Neuronal stem cell (in vitro differentiated cells): ENCODE measurements at regions not wholly inside any gene's neighbourhood (a gene's known extent, or its start where the extent isn't known, plus 50 kb on each side); places are given as distances from the start of the nearest gene placed in this dataset.

Experiments used
- DNase-seq: peaks from one replicate; pipeline ENCODE4 v3.0.0-alpha.2; 2013; ENCODE audit warnings: low spot score
- H2AFZ ChIP-seq: one replicate; pipeline ENCODE4 v1.6.1; 2013; ENCODE audit warnings: mild to moderate bottlenecking, low read length, inconsistent platforms
- H2AK5ac ChIP-seq: 2 replicates; pipeline ENCODE4 v1.6.1; 2013; ENCODE audit warnings: low read depth, mild to moderate bottlenecking, inconsistent platforms, low read length, moderate library complexity, mixed read lengths
- H2BK120ac ChIP-seq: 2 replicates; pipeline ENCODE4 v1.6.1; 2013; ENCODE audit warnings: low read depth, mild to moderate bottlenecking, inconsistent platforms, low read length, moderate library complexity, mixed read lengths
- H2BK12ac ChIP-seq: one replicate; pipeline ENCODE4 v1.6.1; 2013; ENCODE audit warnings: low read length, inconsistent platforms
- H2BK15ac ChIP-seq: 2 replicates; pipeline ENCODE4 v1.6.1; 2013; ENCODE audit warnings: mild to moderate bottlenecking, low read length, inconsistent platforms, mixed read lengths
- H2BK5ac ChIP-seq: one replicate; pipeline ENCODE4 v1.6.1; 2013; ENCODE audit warnings: inconsistent platforms, mild to moderate bottlenecking, low read length, moderate library complexity
- H3K14ac ChIP-seq: one replicate; pipeline ENCODE4 v1.6.1; 2013; ENCODE audit warnings: low read length, inconsistent platforms
- H3K18ac ChIP-seq: 2 replicates; pipeline ENCODE4 v1.6.1; 2013; ENCODE audit warnings: low read length, inconsistent platforms
- H3K23ac ChIP-seq: 2 replicates; pipeline ENCODE4 v1.6.1; 2013; ENCODE audit warnings: low read depth, mild to moderate bottlenecking, mixed read lengths, low read length, inconsistent platforms; ENCODE audit not compliant: poor library complexity
- H3K27ac ChIP-seq: replicated peaks from 3 replicates; pipeline ENCODE4 v1.5.1; 2013; ENCODE audit warnings: low read length, inconsistent platforms
- H3K27me3 ChIP-seq, 3 experiments: 2 replicates each; pipeline ENCODE4 v1.6.1; 2013; ENCODE audit warnings: low read length in 3 of 3, mild to moderate bottlenecking in 2 of 3, inconsistent platforms in 1 of 3, low read depth in 1 of 3, mixed read lengths in 1 of 3, moderate library complexity in 1 of 3; ENCODE audit not compliant: control insufficient read depth in 3 of 3, insufficient read depth in 3 of 3
- H3K36me3 ChIP-seq, 2 donors: replicated peaks in 1 of 2; 2 replicates each; pipeline ENCODE4 v1.6.1; 2013; ENCODE audit warnings: low read length in 2 of 2; ENCODE audit not compliant: control insufficient read depth in 2 of 2, insufficient read depth in 2 of 2
- H3K4ac ChIP-seq: 2 replicates; pipeline ENCODE4 v1.6.1; 2013; ENCODE audit warnings: inconsistent platforms, mild to moderate bottlenecking, low read length, moderate library complexity
- H3K4me1 ChIP-seq, 2 donors: 1 replicate in 1 of 2; 2 replicates in 1 of 2; pipeline ENCODE4 v1.6.1; 2013; ENCODE audit warnings: low read length in 2 of 2, low read depth in 1 of 2; ENCODE audit not compliant: control insufficient read depth in 2 of 2, insufficient read depth in 1 of 2
- H3K4me2 ChIP-seq: one replicate; pipeline ENCODE4 v1.6.1; 2013; ENCODE audit warnings: mild to moderate bottlenecking, low read length, inconsistent platforms; ENCODE audit not compliant: insufficient read depth, poor library complexity, severe bottlenecking
- H3K4me3 ChIP-seq, 2 donors: 2 replicates each; pipeline ENCODE4 v1.5.1; 2013; ENCODE audit warnings: low read length in 2 of 2, mild to moderate bottlenecking in 2 of 2, inconsistent platforms in 1 of 2, moderate library complexity in 1 of 2
- H3K79me1 ChIP-seq: one replicate; pipeline ENCODE4 v1.6.1; 2013; ENCODE audit warnings: low read depth, mild to moderate bottlenecking, inconsistent platforms, low read length, moderate library complexity
- H3K9ac ChIP-seq: one replicate; pipeline ENCODE4 v1.6.1; 2013; ENCODE audit warnings: mild to moderate bottlenecking, low read depth, low read length, inconsistent platforms; ENCODE audit not compliant: poor library complexity
- H3K9me3 ChIP-seq, 2 donors: replicated peaks in 1 of 2; 2 replicates each; pipeline versions ENCODE3 to v1.6.1; 2013; ENCODE audit warnings: low read length in 2 of 2, mild to moderate bottlenecking in 2 of 2, inconsistent platforms in 1 of 2, low read depth in 1 of 2, mixed read lengths in 1 of 2, moderate library complexity in 1 of 2; ENCODE audit not compliant: control insufficient read depth in 2 of 2, insufficient read depth in 1 of 2
- H4K8ac ChIP-seq: one replicate; pipeline ENCODE4 v1.6.1; 2013; ENCODE audit warnings: low read depth, mild to moderate bottlenecking, inconsistent platforms, low read length, moderate library complexity
- H4K91ac ChIP-seq: one replicate; pipeline ENCODE4 v1.6.1; 2013; ENCODE audit warnings: low read length, low read depth, mild to moderate bottlenecking, inconsistent platforms; ENCODE audit not compliant: poor library complexity
- WGBS, 2 donors: extraction: QIAGEN DNeasy Blood & Tissue Kit; methylation state at CpG; one replicate each; pipeline ENCODE4 v1.1.7; 2013; ENCODE audit warnings: missing lambda C conversion rate in 2 of 2, mixed read lengths in 1 of 2; ENCODE audit not compliant: insufficient read length in 2 of 2, insufficient replicate concordance in 1 of 2; ENCODE audit errors: extremely low coverage in 2 of 2; 5-methylcytosine and 5-hydroxymethylcytosine counted together

GRCh38 chr12:21073129-21073528, 57.9 kb upstream of the SLCO1B1 start:
- H3K4me2 ChIP-seq: no peak overlapping the region
- no peak overlapping the region for H3K4me3 ChIP-seq
- H3K14ac ChIP-seq: no peak overlapping the region
- no peak overlapping the region for H2AFZ ChIP-seq
- H2BK5ac ChIP-seq: no peak overlapping the region
- no peaks in the 10 kb centered on the region for H3K9me3 ChIP-seq
- WGBS, 2 donors: no CpG with 5 or more reads among the region's 2 CpGs
- H3K9ac ChIP-seq: no peak overlapping the region
- no peak overlapping the region for H2AK5ac ChIP-seq
- H2BK120ac ChIP-seq: no peak overlapping the region
- no peak overlapping the region for H4K91ac ChIP-seq
- no peak for DNase-seq
- no peak overlapping the region for H2BK12ac ChIP-seq
- no peaks in the 10 kb centered on the region for H3K4me1 ChIP-seq
- H3K36me3 ChIP-seq: no peaks in the 10 kb centered on the region
- H2BK15ac ChIP-seq: no peak overlapping the region
- H3K18ac ChIP-seq: no peak overlapping the region
- H3K79me1 ChIP-seq: no peaks in the 10 kb centered on the region
- no peak overlapping the region for H3K27ac ChIP-seq
- peak overlapping the region; percentile 50 for H4K8ac ChIP-seq
- H3K27me3 ChIP-seq: no peaks in the 10 kb centered on the region
- no peak overlapping the region for H3K4ac ChIP-seq
- no peak overlapping the region for H3K23ac ChIP-seq

- DNase-seq: no peak
- Histone ChIP-seq H2BK12ac (no peak overlapping the region), H3K9ac (no peak overlapping the region), H4K8ac (no peak overlapping the region), H3K4me2 (no peak overlapping the region), H2AK5ac (no peak overlapping the region), H2BK5ac (no peak overlapping the region), H3K4ac (no peak overlapping the region), H4K91ac (no peak overlapping the region), H2AFZ (no peak overlapping the region), H3K4me3 (no peak overlapping the region), H3K27me3 (no peaks in the 10 kb centered on the region), H3K18ac (no peak overlapping the region), H3K79me1 (no peaks in the 10 kb centered on the region), H3K9me3 (no peaks in the 10 kb centered on the region), H2BK15ac (no peak overlapping the region), H3K23ac (no peak overlapping the region), H3K4me1 (no peaks in the 10 kb centered on the region), H3K14ac (no peak overlapping the region), H3K36me3 (no peaks in the 10 kb centered on the region), H3K27ac (no peak overlapping the region), H2BK120ac (no peak overlapping the region)
- no CpG with 5 or more reads among the region's 9 CpGs for WGBS, 2 donors
Observed at GRCh38 chr12:21073822-21074460, 57.1 kb upstream of the SLCO1B1 start.
